ENCODE measurements at regions not wholly inside any gene's neighbourhood (a gene's known extent, or its start where the extent isn't known, plus 50 kb on each side); places are given as distances from the start of the nearest gene placed in this dataset.

DNA sequence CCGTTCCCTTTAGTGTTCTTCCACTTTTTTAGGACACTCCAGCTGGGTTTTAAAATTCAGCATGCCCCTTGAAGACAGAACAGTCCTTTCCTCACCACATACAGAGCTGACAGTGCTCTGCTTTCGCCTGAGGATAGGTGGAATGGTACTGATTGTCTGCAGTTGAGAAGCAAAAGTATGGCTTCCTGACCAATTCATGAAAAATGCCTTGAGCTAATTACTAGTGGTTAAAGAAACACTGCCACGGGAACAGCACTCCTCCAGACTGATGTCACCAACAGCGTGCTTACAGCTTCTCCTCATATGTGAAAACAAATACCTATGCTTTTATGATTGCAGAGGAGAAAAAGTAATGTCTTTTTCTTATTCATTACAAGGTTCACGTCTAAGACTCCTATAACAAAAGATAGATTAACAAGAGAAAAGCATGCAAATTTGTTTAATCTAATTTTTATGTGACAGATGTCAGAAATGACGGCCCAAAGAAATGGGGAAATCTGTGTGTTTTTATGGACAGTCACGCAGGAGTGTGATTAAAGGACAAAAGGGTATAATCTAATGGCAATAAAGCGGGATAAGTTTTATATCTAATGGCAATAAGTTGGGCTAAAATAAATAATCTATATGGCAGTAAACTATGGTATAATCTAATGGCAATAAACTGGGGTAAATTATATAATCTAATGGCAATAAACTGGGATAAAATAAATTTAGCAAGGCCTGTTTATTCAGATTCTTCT, 123.4 kb upstream of the ARHGAP42 start:
- TF ChIP-seq, protein P1, sequence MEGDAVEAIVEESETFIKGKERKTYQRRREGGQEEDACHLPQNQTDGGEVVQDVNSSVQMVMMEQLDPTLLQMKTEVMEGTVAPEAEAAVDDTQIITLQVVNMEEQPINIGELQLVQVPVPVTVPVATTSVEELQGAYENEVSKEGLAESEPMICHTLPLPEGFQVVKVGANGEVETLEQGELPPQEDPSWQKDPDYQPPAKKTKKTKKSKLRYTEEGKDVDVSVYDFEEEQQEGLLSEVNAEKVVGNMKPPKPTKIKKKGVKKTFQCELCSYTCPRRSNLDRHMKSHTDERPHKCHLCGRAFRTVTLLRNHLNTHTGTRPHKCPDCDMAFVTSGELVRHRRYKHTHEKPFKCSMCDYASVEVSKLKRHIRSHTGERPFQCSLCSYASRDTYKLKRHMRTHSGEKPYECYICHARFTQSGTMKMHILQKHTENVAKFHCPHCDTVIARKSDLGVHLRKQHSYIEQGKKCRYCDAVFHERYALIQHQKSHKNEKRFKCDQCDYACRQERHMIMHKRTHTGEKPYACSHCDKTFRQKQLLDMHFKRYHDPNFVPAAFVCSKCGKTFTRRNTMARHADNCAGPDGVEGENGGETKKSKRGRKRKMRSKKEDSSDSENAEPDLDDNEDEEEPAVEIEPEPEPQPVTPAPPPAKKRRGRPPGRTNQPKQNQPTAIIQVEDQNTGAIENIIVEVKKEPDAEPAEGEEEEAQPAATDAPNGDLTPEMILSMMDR (IDR thresholded peaks at IDR 0.05): no peak
- TF ChIP-seq POLR2A (IDR thresholded peaks at IDR 0.05): no peak
